ENCODE measurements at regions not wholly inside any gene's neighbourhood (a gene's known extent, or its start where the extent isn't known, plus 50 kb on each side); places are given as distances from the start of the nearest gene placed in this dataset.
"Not testable (repeated sequence)": the region's sequence is repeated elsewhere in the genome, so short reads cannot be mapped to it uniquely, and the experiment has no call there.

- no peak overlapping the region for H3K4me3 ChIP-seq (ENCODE audit: low read length in 3 of 3)
- no peaks in the 10 kb centered on the region for H3K36me3 ChIP-seq (ENCODE audit: control insufficient read depth in 2 of 3, insufficient read depth in 3 of 3, low read length in 3 of 3)
- H3K27me3 ChIP-seq (ENCODE audit: control insufficient read depth, insufficient read depth, low read length), result peaks cover 19% of the 10 kb centered on the region
- H3K9ac ChIP-seq (ENCODE audit: low read length in 3 of 3), result no peak overlapping the region
- intact Hi-C loops (cut with DNase I), result no loop called here
- TF ChIP-seq CTCF (IDR thresholded peaks at IDR 0.05; ENCODE audit: borderline replicate concordance, extremely low read depth, insufficient read depth), result no peak
- H3K27ac ChIP-seq (ENCODE audit: low read depth in 2 of 2, low read length in 2 of 2), result peak overlapping the region in 1 of 2 donors; percentile 28
- H3K4me1 ChIP-seq (ENCODE audit: control insufficient read depth in 2 of 3, insufficient read depth in 2 of 3, low read depth in 1 of 3, low read length in 3 of 3), result peaks cover 3 to 12% (median 5%) of the 10 kb centered on the region in 3 donors
- no peak for FAIRE-seq
- peak in 1 of 5 donors; percentile 44 for DNase-seq
- no peaks in the 10 kb centered on the region for H3K9me3 ChIP-seq (ENCODE audit: control insufficient read depth in 2 of 3, insufficient read depth in 1 of 3, low read length in 3 of 3)
Measured at GRCh38 chr2:120543899-120544298, 191.8 kb upstream of the GLI2 start.

- FAIRE-seq (no peak), DNase-seq (no peak)
- Histone ChIP-seq H3K27me3 (ENCODE audit: control insufficient read depth, insufficient read depth, low read length) (peaks cover 19% of the 10 kb centered on the region), H3K9me3 (ENCODE audit: control insufficient read depth in 2 of 3, insufficient read depth in 1 of 3, low read length in 3 of 3) (no peaks in the 10 kb centered on the region), H3K27ac (ENCODE audit: low read depth in 2 of 2, low read length in 2 of 2) (peak overlapping the region in 1 of 2 donors; percentile 28), H3K9ac (ENCODE audit: low read length in 3 of 3) (no peak overlapping the region), H3K4me3 (ENCODE audit: low read length in 3 of 3) (no peak overlapping the region), H3K4me1 (ENCODE audit: control insufficient read depth in 2 of 3, insufficient read depth in 2 of 3, low read depth in 1 of 3, low read length in 3 of 3) (peaks cover 0 to 12% (median 5%) of the 10 kb centered on the region in 3 donors), H3K36me3 (ENCODE audit: control insufficient read depth in 2 of 3, insufficient read depth in 3 of 3, low read length in 3 of 3) (no peaks in the 10 kb centered on the region)
- TF ChIP-seq CTCF (IDR thresholded peaks at IDR 0.05; ENCODE audit: borderline replicate concordance, extremely low read depth, insufficient read depth), result no peak
- intact Hi-C loops (cut with DNase I), result no loop called here
Measured at GRCh38 chr2:120544522-120544921, 191.1 kb upstream of the GLI2 start.

- peaks cover 18% of the 10 kb centered on the region for H3K27me3 ChIP-seq (ENCODE audit: control insufficient read depth, insufficient read depth, low read length)
- H3K9me3 ChIP-seq (ENCODE audit: control insufficient read depth in 2 of 3, insufficient read depth in 1 of 3, low read length in 3 of 3); H3K36me3 ChIP-seq (ENCODE audit: control insufficient read depth in 2 of 3, insufficient read depth in 3 of 3, low read length in 3 of 3); H3K4me3 ChIP-seq (ENCODE audit: low read length in 3 of 3); DNase-seq; H3K27ac ChIP-seq (ENCODE audit: low read depth in 2 of 2, low read length in 2 of 2); H3K4me1 ChIP-seq (ENCODE audit: control insufficient read depth in 2 of 3, insufficient read depth in 2 of 3, low read depth in 1 of 3, low read length in 3 of 3); FAIRE-seq; H3K9ac ChIP-seq (ENCODE audit: low read length in 3 of 3); intact Hi-C loops (cut with DNase I): not testable (repeated sequence)
Measured at GRCh38 chr2:120545007-120545406, 190.7 kb upstream of the GLI2 start.

- H3K9ac ChIP-seq (ENCODE audit: low read length in 3 of 3), result no peak overlapping the region
- intact Hi-C loops (cut with DNase I), result no loop called here
- peaks cover 0 to 5% (median 4%) of the 10 kb centered on the region in 3 donors for H3K4me1 ChIP-seq (ENCODE audit: control insufficient read depth in 2 of 3, insufficient read depth in 2 of 3, low read depth in 1 of 3, low read length in 3 of 3)
- H3K27me3 ChIP-seq (ENCODE audit: control insufficient read depth, insufficient read depth, low read length), result peaks cover 16% of the 10 kb centered on the region
- H3K36me3 ChIP-seq (ENCODE audit: control insufficient read depth in 2 of 3, insufficient read depth in 3 of 3, low read length in 3 of 3), result no peaks in the 10 kb centered on the region
- no peaks in the 10 kb centered on the region for H3K9me3 ChIP-seq (ENCODE audit: control insufficient read depth in 2 of 3, insufficient read depth in 1 of 3, low read length in 3 of 3)
- FAIRE-seq, result no peak
- no peak overlapping the region for H3K4me3 ChIP-seq (ENCODE audit: low read length in 3 of 3)
- TF ChIP-seq CTCF (IDR thresholded peaks at IDR 0.05; ENCODE audit: borderline replicate concordance, extremely low read depth, insufficient read depth), result no peak
- no peak for DNase-seq
- no peak overlapping the region for H3K27ac ChIP-seq (ENCODE audit: low read depth in 2 of 2, low read length in 2 of 2)
Measured at GRCh38 chr2:120545521-120546047, 190.1 kb upstream of the GLI2 start.

Data from kidney (tissue), 13 donors.